Right cardiac atrium (tissue), 5 donors: ENCODE measurements at regions not wholly inside any gene's neighbourhood (a gene's known extent, or its start where the extent isn't known, plus 50 kb on each side); places are given as distances from the start of the nearest gene placed in this dataset.

ENCODE experiments used
- ATAC-seq, 2 donors: fragments of 200-7000 bp; cut with Tn5 transposase; one replicate each; pipeline versions ENCODE4 v1.8.0 to v1.9.1; 2020; ENCODE audit warnings: moderate library complexity in 2 of 2, mild to moderate bottlenecking in 1 of 2
- DNase-seq, 3 donors: peaks; one replicate each; pipeline ENCODE4 v3.0.0-alpha.2; 2020
- H3K27ac ChIP-seq: one replicate; pipeline ENCODE4 v1.5.1; 2013; ENCODE audit warnings: mild to moderate bottlenecking, low read length, control low read depth, moderate library complexity
- H3K27me3 ChIP-seq: one replicate; pipeline ENCODE4 v1.6.1; 2013; ENCODE audit not compliant: control insufficient read depth, insufficient read depth
- H3K4me1 ChIP-seq: one replicate; pipeline ENCODE4 v1.6.1; 2013; ENCODE audit warnings: low read length; ENCODE audit not compliant: control insufficient read depth, insufficient read depth
- H3K4me3 ChIP-seq: one replicate; pipeline ENCODE4 v1.5.1; 2013; ENCODE audit warnings: low read length, control low read depth
- H3K9me3 ChIP-seq: one replicate; pipeline ENCODE4 v1.6.1; 2013; ENCODE audit warnings: low read length; ENCODE audit not compliant: control insufficient read depth
- WGBS: extraction: QIAGEN DNeasy Blood & Tissue Kit; methylation state at CpG from one replicate; pipeline ENCODE4 v1.1.7; 2013; 5-methylcytosine and 5-hydroxymethylcytosine counted together
- intact Hi-C, 4 donors: fragments of 100-400 bp; cut with DNase I; formaldehyde crosslinking; loops; one replicate each; pipeline versions ENCODE4 v1.11.0 to v1.14.0; 2022 to 2023
- donor health status: healthy with polysubstance abuse.
- donor health status: DM: no; HTN: yes; CAD: no.
- donor health status: DM: no; HTN: no; CAD: no.
- donor health status: DM: no; HTN: yes; CAD: no; lungs with severe emphysema.
- donor health status: DM: yes; HTN: yes; CAD: no.

GRCh38 chr19:27887946-27888345, 1325.0 kb downstream of the UQCRFS1 start:
- no peaks in the 10 kb centered on the region for H3K4me1 ChIP-seq
- H3K27me3 ChIP-seq = no peaks in the 10 kb centered on the region
- 50% methylated on average over 2 of the region's 2 CpGs for WGBS
- H3K4me3 ChIP-seq = no peak overlapping the region
- H3K27ac ChIP-seq = no peak overlapping the region
- intact Hi-C loops = no loop called here
- ATAC-seq (no peak), DNase-seq (no peak)
- no peaks in the 10 kb centered on the region for H3K9me3 ChIP-seq

GRCh38 chr19:27885359-27885758, 1327.6 kb downstream of the UQCRFS1 start:
- no peak for ATAC-seq
- no peak for DNase-seq
- no peaks in the 10 kb centered on the region for H3K9me3 ChIP-seq
- intact Hi-C loops = no loop called here
- H3K27me3 ChIP-seq = no peaks in the 10 kb centered on the region
- H3K4me1 ChIP-seq = no peaks in the 10 kb centered on the region
- H3K4me3 ChIP-seq = no peak overlapping the region
- 89% methylated on average over 7 of the region's 7 CpGs for WGBS
- H3K27ac ChIP-seq = no peak overlapping the region

GRCh38 chr19:27884376-27884775, 1328.6 kb downstream of the UQCRFS1 start:
- 84% methylated on average over 2 of the region's 2 CpGs for WGBS

GRCh38 chr19:27881213-27881612, 1331.7 kb downstream of the UQCRFS1 start:
- 87% methylated on average over 3 of the region's 3 CpGs for WGBS
- ATAC-seq (no peak), DNase-seq (no peak)
- intact Hi-C loops = no loop called here
- Histone ChIP-seq H3K4me1 (no peaks in the 10 kb centered on the region), H3K27ac (no peak overlapping the region), H3K4me3 (no peak overlapping the region), H3K27me3 (no peaks in the 10 kb centered on the region), H3K9me3 (no peaks in the 10 kb centered on the region)

More at GRCh38 chr19:27884376-27884775, 1328.6 kb downstream of the UQCRFS1 start:
- Histone ChIP-seq H3K27me3 (no peaks in the 10 kb centered on the region), H3K4me3 (no peak overlapping the region), H3K4me1 (no peaks in the 10 kb centered on the region), H3K27ac (no peak overlapping the region), H3K9me3 (no peaks in the 10 kb centered on the region)
- intact Hi-C loops = no loop called here
- ATAC-seq (no peak), DNase-seq (no peak)

GRCh38 chr19:27876976-27877512, 1335.9 kb downstream of the UQCRFS1 start:
- DNase-seq (no peak), ATAC-seq (no peak)
- intact Hi-C loops = no loop called here
- H3K4me3 ChIP-seq = no peak overlapping the region
- no peaks in the 10 kb centered on the region for H3K9me3 ChIP-seq
- H3K27ac ChIP-seq = no peak overlapping the region
- no peaks in the 10 kb centered on the region for H3K4me1 ChIP-seq
- 66% methylated on average over 6 of the region's 6 CpGs for WGBS
- H3K27me3 ChIP-seq = no peaks in the 10 kb centered on the region

- ATAC-seq (no peak), DNase-seq (no peak)
- 64% methylated on average over 3 of the region's 3 CpGs for WGBS
- no peaks in the 10 kb centered on the region for H3K27me3 ChIP-seq
- H3K9me3 ChIP-seq = no peaks in the 10 kb centered on the region
- no peak overlapping the region for H3K27ac ChIP-seq
- no peaks in the 10 kb centered on the region for H3K4me1 ChIP-seq
- H3K4me3 ChIP-seq = no peak overlapping the region
- intact Hi-C loops = no loop called here
These were observed 1336.5 kb downstream of the UQCRFS1 start for GRCh38 chr19:27876489-27876888.

GRCh38 chr19:27872370-27872769, 1340.6 kb downstream of the UQCRFS1 start:
- intact Hi-C loops = no loop called here
- H3K27me3 ChIP-seq = no peaks in the 10 kb centered on the region
- DNase-seq (no peak), ATAC-seq (no peak)
- 79% methylated on average over 4 of the region's 4 CpGs for WGBS
- H3K9me3 ChIP-seq = no peaks in the 10 kb centered on the region
- no peak overlapping the region for H3K4me3 ChIP-seq
- H3K27ac ChIP-seq = no peak overlapping the region
- no peaks in the 10 kb centered on the region for H3K4me1 ChIP-seq

GRCh38 chr19:27870293-27870692, 1342.7 kb downstream of the UQCRFS1 start:
- H3K9me3 ChIP-seq = no peaks in the 10 kb centered on the region
- H3K4me1 ChIP-seq = no peaks in the 10 kb centered on the region
- H3K27me3 ChIP-seq = no peaks in the 10 kb centered on the region
- no peak for DNase-seq
- intact Hi-C loops = no loop called here
- H3K27ac ChIP-seq = no peak overlapping the region
- no peak overlapping the region for H3K4me3 ChIP-seq
- no peak for ATAC-seq

GRCh38 chr19:27868007-27868406, 1344.9 kb downstream of the UQCRFS1 start:
- ATAC-seq = no peak
- Histone ChIP-seq H3K9me3 (no peaks in the 10 kb centered on the region), H3K27me3 (no peaks in the 10 kb centered on the region), H3K4me1 (no peaks in the 10 kb centered on the region), H3K4me3 (no peak overlapping the region), H3K27ac (no peak overlapping the region)
- intact Hi-C loops = no loop called here
- DNase-seq = no peak

- DNase-seq (no peak), ATAC-seq (no peak)
- Histone ChIP-seq H3K4me1 (no peaks in the 10 kb centered on the region), H3K4me3 (no peak overlapping the region), H3K27me3 (no peaks in the 10 kb centered on the region), H3K9me3 (peaks cover 6% of the 10 kb centered on the region), H3K27ac (no peak overlapping the region)
- intact Hi-C loops = no loop called here
- WGBS = 69% methylated on average over 6 of the region's 6 CpGs
These were observed 1346.8 kb downstream of the UQCRFS1 start for GRCh38 chr19:27865927-27866777.

GRCh38 chr19:27861411-27861975, 1351.5 kb downstream of the UQCRFS1 start:
- no peaks in the 10 kb centered on the region for H3K27me3 ChIP-seq
- H3K9me3 ChIP-seq = peaks cover 9% of the 10 kb centered on the region
- H3K4me3 ChIP-seq = no peak overlapping the region
- no peak for DNase-seq
- no peak for ATAC-seq
- intact Hi-C loops = no loop called here
- H3K27ac ChIP-seq = no peak overlapping the region
- 78% methylated on average over 8 of the region's 8 CpGs for WGBS
- H3K4me1 ChIP-seq = no peaks in the 10 kb centered on the region
